Transverse colon (tissue), 4 donors: ENCODE measurements at regions not wholly inside any gene's neighbourhood (a gene's known extent, or its start where the extent isn't known, plus 50 kb on each side); places are given as distances from the start of the nearest gene placed in this dataset.

Experiments used
- CTCF ChIP-seq, 5 experiments: fragments of 200-600 bp in 3 of 5; fragments of 450-650 bp in 2 of 5; sonication (generic) in 3 of 5; IDR thresholded peaks; 1 replicate in 2 of 5; 2 replicates in 3 of 5; pipeline ENCODE4 v1.5.1; 2016 to 2017; ENCODE audit warnings: antibody characterized with exemption in 5 of 5, inconsistent platforms in 3 of 5, mild to moderate bottlenecking in 2 of 5, moderate library complexity in 1 of 5
- EP300 ChIP-seq: sonication (generic); formaldehyde crosslinking; IDR thresholded peaks from one replicate; pipeline ENCODE4 v1.6.1; 2017; ENCODE audit warnings: antibody characterized with exemption, low read depth
- POLR2A ChIP-seq: fragments of 450-650 bp; IDR thresholded peaks from one replicate; pipeline ENCODE4 v1.6.1; 2016; ENCODE audit warnings: antibody characterized with exemption, mild to moderate bottlenecking, moderate library complexity
- POLR2AphosphoS5 ChIP-seq, 3 donors: sonication (generic); formaldehyde crosslinking; IDR thresholded peaks; one replicate each; pipeline ENCODE4 v1.6.1; 2016; ENCODE audit warnings: antibody characterized with exemption in 3 of 3

GRCh38 chr11:122308226-122308625 lies 192.2 kb upstream of the BLID start:
- TF ChIP-seq POLR2A (no peak), CTCF (IDR thresholded peaks at IDR 0.05) (no peak), EP300 (no peak), POLR2AphosphoS5 (IDR thresholded peaks at IDR 0.05) (no peak)
